Left kidney (tissue), 1 donor: ENCODE measurements at regions not wholly inside any gene's neighbourhood (a gene's known extent, or its start where the extent isn't known, plus 50 kb on each side); places are given as distances from the start of the nearest gene placed in this dataset.

ENCODE experiments used
- DNase-seq: peaks from one replicate; pipeline ENCODE4 v3.0.0-alpha.2; 2013

GRCh38 chr6:156648616-156649015, 128.6 kb upstream of the ARID1B start:
- DNase-seq = no peak

- DNase-seq = no peak
Measured at GRCh38 chr6:156647991-156648390, 129.2 kb upstream of the ARID1B start.

- no peak for DNase-seq
Measured at GRCh38 chr6:156647140-156647784, 129.9 kb upstream of the ARID1B start.

GRCh38 chr6:156646496-156646895, 130.7 kb upstream of the ARID1B start:
- DNase-seq = no peak

- no peak for DNase-seq
Measured at GRCh38 chr6:156645097-156645496, 132.1 kb upstream of the ARID1B start.

GRCh38 chr6:156639009-156639721, 138.0 kb upstream of the ARID1B start:
- DNase-seq = no peak

GRCh38 chr6:156638581-156638980, 138.6 kb upstream of the ARID1B start:
- no peak for DNase-seq

- DNase-seq = no peak
Measured at GRCh38 chr6:156634951-156635371, 142.2 kb upstream of the ARID1B start.

- DNase-seq = no peak
Measured at GRCh38 chr6:156634048-156634447, 143.1 kb upstream of the ARID1B start.

GRCh38 chr6:156633291-156633690, 143.9 kb upstream of the ARID1B start:
- no peak for DNase-seq

- DNase-seq = no peak
Measured at GRCh38 chr6:156630613-156631302, 146.4 kb upstream of the ARID1B start.

- no peak for DNase-seq
Measured at GRCh38 chr6:156628805-156629204, 148.4 kb upstream of the ARID1B start.

GRCh38 chr6:156627524-156627923, 149.7 kb upstream of the ARID1B start:
- no peak for DNase-seq

- no peak for DNase-seq
Measured at GRCh38 chr6:156622185-156622584, 155.0 kb upstream of the ARID1B start.

- DNase-seq = no peak
Measured at GRCh38 chr6:156620331-156620730, 156.8 kb upstream of the ARID1B start.

GRCh38 chr6:156618600-156619205, 158.5 kb upstream of the ARID1B start:
- DNase-seq = peak; percentile 63

GRCh38 chr6:156617941-156618340, 159.2 kb upstream of the ARID1B start:
- DNase-seq = no peak

GRCh38 chr6:156617376-156617775, 159.8 kb upstream of the ARID1B start:
- no peak for DNase-seq

- DNase-seq = no peak
Measured at GRCh38 chr6:156616495-156616894, 160.7 kb upstream of the ARID1B start.

GRCh38 chr6:156613996-156614395, 163.2 kb upstream of the ARID1B start:
- DNase-seq = no peak

- DNase-seq = no peak
Measured at GRCh38 chr6:156612361-156612760, 164.8 kb upstream of the ARID1B start.

GRCh38 chr6:156602066-156602385, 175.2 kb upstream of the ARID1B start:
- no peak for DNase-seq
